HL-60/S4 (cell line): ENCODE measurements at regions not wholly inside any gene's neighbourhood (a gene's known extent, or its start where the extent isn't known, plus 50 kb on each side); places are given as distances from the start of the nearest gene placed in this dataset.

ENCODE experiments used
- in situ Hi-C: fragments of 300-500 bp; cut with MboI; formaldehyde crosslinking; loops from 2 replicates; pipeline ENCODE4 v1.14.3; 2022; ENCODE audit warnings: low sequenced_read_pairs

DNA sequence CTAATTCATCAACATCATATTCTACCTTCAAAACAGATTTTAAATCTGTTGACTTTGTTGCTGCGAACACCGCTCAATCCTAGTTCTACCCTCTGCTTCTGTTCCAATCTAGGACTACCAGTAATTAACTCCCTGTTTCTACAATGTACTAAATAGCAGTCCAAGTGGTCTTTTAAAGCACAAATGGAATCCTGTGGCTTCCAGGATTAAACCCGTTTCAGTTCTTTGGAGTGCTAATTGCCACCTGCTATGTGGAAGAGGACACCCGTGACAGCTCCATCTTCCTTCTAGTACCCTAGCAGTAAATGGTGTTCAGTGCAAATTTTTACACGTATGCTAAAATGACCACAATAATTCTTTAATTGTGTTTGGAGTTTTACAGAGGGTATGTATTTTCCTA lies 232.1 kb downstream of the TDRD3 start:
- in situ Hi-C loops: loop anchor here (25.0 kb wide), 1 partner anchor 783 kb away; the partner anchor contains the start of gene PCDH20

DNA sequence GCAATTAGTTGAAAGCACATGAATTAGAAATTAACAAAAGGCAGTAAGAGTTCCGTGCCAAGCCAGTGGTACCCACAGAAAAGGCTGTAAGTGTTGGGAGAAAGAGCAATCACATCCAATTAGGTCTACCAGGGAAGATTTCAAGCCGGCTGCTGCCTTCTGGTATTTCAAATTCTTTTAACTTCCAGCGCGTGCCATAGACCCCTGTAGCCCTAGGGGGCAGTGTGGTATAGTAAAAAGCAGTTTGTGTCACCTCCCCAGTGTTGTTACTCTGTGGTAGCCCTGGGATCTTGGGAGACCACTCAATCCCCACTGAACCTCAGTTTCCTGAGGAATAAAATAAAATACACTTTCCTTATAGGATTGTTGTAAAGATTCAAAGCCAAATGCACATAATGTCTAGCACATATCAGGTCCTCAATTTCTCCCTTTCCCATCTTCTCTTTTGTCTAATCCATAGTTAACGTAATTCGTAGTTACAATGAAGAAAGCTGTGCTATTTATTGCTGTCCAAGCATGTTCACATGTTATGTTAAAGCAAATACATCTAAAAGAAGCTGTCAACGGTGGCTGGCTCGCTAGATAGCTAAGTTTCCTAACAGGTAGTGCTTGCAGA lies 230.2 kb downstream of the TDRD3 start:
- in situ Hi-C loops: loop anchor here (25.0 kb wide), 1 partner anchor 785 kb away; the partner anchor contains the start of gene PCDH20
